NOMO-1 (cell line): ENCODE measurements at regions not wholly inside any gene's neighbourhood (a gene's known extent, or its start where the extent isn't known, plus 50 kb on each side); places are given as distances from the start of the nearest gene placed in this dataset.
"Not testable (repeated sequence)": the region's sequence is repeated elsewhere in the genome, so short reads cannot be mapped to it uniquely, and the experiment has no call there.

Experiments
- DNase-seq, 2 experiments: peaks; one replicate each; lab custom pipeline; 2025; ENCODE audit not compliant: unreplicated experiment in 2 of 2; lab: John Stamatoyannopoulos, UW

GRCh38 chr10:36766415-36766810, 359.0 kb upstream of the ANKRD30A start:
- no peak for DNase-seq

- no peak for DNase-seq
Observed at GRCh38 chr10:36765782-36766414, 359.5 kb upstream of the ANKRD30A start.

GRCh38 chr10:36764823-36765222, 360.6 kb upstream of the ANKRD30A start:
- DNase-seq = no peak

GRCh38 chr10:36761121-36761520, 364.3 kb upstream of the ANKRD30A start:
- no peak for DNase-seq

- no peak for DNase-seq
Observed at GRCh38 chr10:36759141-36759805, 366.1 kb upstream of the ANKRD30A start.

- DNase-seq = no peak
Observed at GRCh38 chr10:36748128-36748871, 377.1 kb upstream of the ANKRD30A start.

GRCh38 chr10:36739884-36740445, 385.4 kb upstream of the ANKRD30A start:
- no peak for DNase-seq

- DNase-seq = no peak
Observed at GRCh38 chr10:36738738-36739431, 386.5 kb upstream of the ANKRD30A start.

- DNase-seq = no peak
Observed at GRCh38 chr10:36736311-36736710, 389.1 kb upstream of the ANKRD30A start.

- not testable (repeated sequence) for DNase-seq
Observed at GRCh38 chr10:36734590-36734989, 390.8 kb upstream of the ANKRD30A start.

GRCh38 chr10:36730316-36730715, 395.1 kb upstream of the ANKRD30A start:
- DNase-seq = no peak

- DNase-seq = no peak
Observed at GRCh38 chr10:36728626-36729025, 396.8 kb upstream of the ANKRD30A start.

- DNase-seq = no peak
Observed at GRCh38 chr10:36725581-36726520, 399.5 kb upstream of the ANKRD30A start.

GRCh38 chr10:36722777-36723176, 402.6 kb upstream of the ANKRD30A start:
- no peak for DNase-seq

GRCh38 chr10:36721871-36722270, 403.5 kb upstream of the ANKRD30A start:
- DNase-seq = no peak

GRCh38 chr10:36720895-36721294, 404.5 kb upstream of the ANKRD30A start:
- no peak for DNase-seq

GRCh38 chr10:36717118-36717517, 408.3 kb upstream of the ANKRD30A start:
- no peak for DNase-seq

- DNase-seq = no peak
Observed at GRCh38 chr10:36716291-36716690, 409.1 kb upstream of the ANKRD30A start.

GRCh38 chr10:36712695-36713094, 412.7 kb upstream of the ANKRD30A start:
- DNase-seq = no peak

- no peak for DNase-seq
Observed at GRCh38 chr10:36711361-36711760, 414.0 kb upstream of the ANKRD30A start.
